ENCODE measurements at regions not wholly inside any gene's neighbourhood (a gene's known extent, or its start where the extent isn't known, plus 50 kb on each side); places are given as distances from the start of the nearest gene placed in this dataset.

DNA sequence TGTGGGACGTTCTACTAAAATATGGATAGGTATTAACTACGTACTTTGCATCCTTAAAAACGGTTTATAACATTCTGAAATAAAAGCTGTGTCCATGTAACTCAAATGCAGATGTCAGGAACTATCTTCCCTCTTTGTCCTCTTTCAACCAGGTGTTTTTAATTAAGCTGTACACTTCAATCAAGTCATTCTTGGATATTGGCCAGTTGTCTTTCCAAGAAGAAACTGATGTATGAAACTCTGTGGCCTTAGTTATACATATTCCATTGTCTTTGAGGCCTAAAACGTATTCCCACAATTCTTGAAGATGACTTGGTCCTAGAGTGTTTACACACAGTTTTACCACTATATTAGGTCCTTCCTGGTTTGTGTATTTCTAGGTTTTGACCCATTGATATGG lies 249.0 kb upstream of the CNTN5 start:
- no peak overlapping the region for H4K5ac ChIP-seq (ENCODE audit: low read depth, low read length)
- no peak overlapping the region for H3K18ac ChIP-seq (ENCODE audit: low read depth, low read length)
- H2BK15ac ChIP-seq (ENCODE audit: low read depth, low read length), result no peak overlapping the region
- BruUV-seq (replicated peaks), result no TSS peak
- H2AK9ac ChIP-seq (replicated peaks; ENCODE audit: low read depth, low read length, poor library complexity), result no peak overlapping the region
- in situ Hi-C loops (cut with MboI; ENCODE audit: low sequenced_read_pairs), result no loop called here
- H4K20me1 ChIP-seq (ENCODE audit: insufficient read depth, low read length), result no peaks in the 10 kb centered on the region
- H3K27ac ChIP-seq (ENCODE audit: insufficient read depth, low read length), result no peak overlapping the region
- no CpG with 5 or more reads among the region's 4 CpGs for WGBS, 2 experiments (ENCODE audit: extremely low coverage in 2 of 2, insufficient read length in 1 of 2)
- H3K9me1 ChIP-seq (ENCODE audit: insufficient read depth, low read length), result no peaks in the 10 kb centered on the region
- H2AK5ac ChIP-seq (ENCODE audit: low read depth, low read length), result no peak overlapping the region
- H3K9ac ChIP-seq (ENCODE audit: low read depth, low read length), result no peak overlapping the region
- no peaks in the 10 kb centered on the region for H3K4me1 ChIP-seq (ENCODE audit: control insufficient read depth, insufficient read depth, low read length)
- POLR2A ChIA-PET (ENCODE audit: unreplicated experiment), result no interaction called here
- no peak overlapping the region for H2BK20ac ChIP-seq (ENCODE audit: low read depth, low read length)
- no peaks in the 10 kb centered on the region for H3K36me3 ChIP-seq (ENCODE audit: control insufficient read depth, insufficient read depth, low read length)
- dilution Hi-C loops (cut with HindIII; ENCODE audit: low sequenced_read_pairs, unreplicated experiment), result no loop called here
- no peak overlapping the region for H3K56ac ChIP-seq (ENCODE audit: extremely low read depth, insufficient read depth, low read length)
- no peak overlapping the region for H2BK120ac ChIP-seq (ENCODE audit: low read depth, low read length)
- H3K23ac ChIP-seq (ENCODE audit: low read depth, low read length), result no peak overlapping the region
- H3K14ac ChIP-seq (replicated peaks; ENCODE audit: low read depth, low read length), result no peak overlapping the region
- no peak for TF ChIP-seq NFE2L2 (IDR thresholded peaks at IDR 0.05; ENCODE audit: low read depth, low read length)
- no peak for TF ChIP-seq MAZ (IDR thresholded peaks at IDR 0.05; ENCODE audit: borderline replicate concordance, low read depth, low read length)
- no peak for TF ChIP-seq MXI1 (IDR thresholded peaks at IDR 0.05; ENCODE audit: borderline replicate concordance, low read depth, low read length)
- TF ChIP-seq SMC3 (IDR thresholded peaks at IDR 0.05; ENCODE audit: low read depth, low read length), result no peak
- TF ChIP-seq, protein P1, sequence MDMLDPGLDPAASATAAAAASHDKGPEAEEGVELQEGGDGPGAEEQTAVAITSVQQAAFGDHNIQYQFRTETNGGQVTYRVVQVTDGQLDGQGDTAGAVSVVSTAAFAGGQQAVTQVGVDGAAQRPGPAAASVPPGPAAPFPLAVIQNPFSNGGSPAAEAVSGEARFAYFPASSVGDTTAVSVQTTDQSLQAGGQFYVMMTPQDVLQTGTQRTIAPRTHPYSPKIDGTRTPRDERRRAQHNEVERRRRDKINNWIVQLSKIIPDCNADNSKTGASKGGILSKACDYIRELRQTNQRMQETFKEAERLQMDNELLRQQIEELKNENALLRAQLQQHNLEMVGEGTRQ (IDR thresholded peaks at IDR 0.05; ENCODE audit: low read depth, low read length), result no peak
- no peak for TF ChIP-seq RAD21 (IDR thresholded peaks at IDR 0.05; ENCODE audit: low read length)
- no peak for TF ChIP-seq BHLHE40 (IDR thresholded peaks at IDR 0.05; ENCODE audit: low read depth, low read length)
- TF ChIP-seq FOS (IDR thresholded peaks at IDR 0.05; ENCODE audit: low read depth, low read length), result no peak
- no peaks in the 10 kb centered on the region for H3K27me3 ChIP-seq (ENCODE audit: control insufficient read depth, insufficient read depth, low read length)
- intact Hi-C loops (cut with micrococcal nuclease), result no loop called here
- no peak overlapping the region for H4K91ac ChIP-seq (ENCODE audit: insufficient read depth, low read depth, low read length)
- no peak overlapping the region for H3K4ac ChIP-seq (ENCODE audit: low read depth, low read length)
- H3K4me2 ChIP-seq (ENCODE audit: low read depth, low read length), result no peak overlapping the region
- DNase-seq (no peak), ATAC-seq (ENCODE audit: low read depth) (no peak)
- no peak overlapping the region for H4K8ac ChIP-seq (ENCODE audit: low read depth in 2 of 2, low read length in 2 of 2)
- CTCF ChIA-PET, result no interaction called here
- H2AFZ ChIP-seq (replicated peaks; ENCODE audit: low read length, poor library complexity), result no peak overlapping the region
- no peak overlapping the region for H3K4me3 ChIP-seq (ENCODE audit: insufficient read depth, low read depth, low read length)
- H3K9me3 ChIP-seq (ENCODE audit: control insufficient read depth, insufficient read depth, low read length), result peaks cover 2% of the 10 kb centered on the region; the same call in 1 of the 2 replicates
- no peak overlapping the region for H2BK5ac ChIP-seq (ENCODE audit: low read depth, low read length, poor library complexity, severe bottlenecking)
- no peaks in the 10 kb centered on the region for H3K79me1 ChIP-seq (ENCODE audit: low read depth in 1 of 2, low read length in 2 of 2)

All from IMR-90 (cell line).